Breast epithelium (tissue), 3 donors: ENCODE measurements at regions not wholly inside any gene's neighbourhood (a gene's known extent, or its start where the extent isn't known, plus 50 kb on each side); places are given as distances from the start of the nearest gene placed in this dataset.

Experiments
- POLR2A ChIP-seq: fragments of 450-650 bp; IDR thresholded peaks from one replicate; pipeline ENCODE4 v1.6.1; 2016; ENCODE audit warnings: antibody characterized with exemption, mild to moderate bottlenecking, moderate library complexity
- POLR2AphosphoS5 ChIP-seq, 3 donors: sonication (generic); formaldehyde crosslinking; IDR thresholded peaks; one replicate each; pipeline ENCODE4 v1.6.1; 2017; ENCODE audit warnings: antibody characterized with exemption in 3 of 3
- TF ChIP-seq, protein P1 (sequence below), 3 donors: fragments of 450-650 bp; IDR thresholded peaks; one replicate each; pipeline ENCODE4 v1.5.1; 2016 to 2017; ENCODE audit warnings: antibody characterized with exemption in 3 of 3, mild to moderate bottlenecking in 3 of 3, moderate library complexity in 3 of 3

DNA sequence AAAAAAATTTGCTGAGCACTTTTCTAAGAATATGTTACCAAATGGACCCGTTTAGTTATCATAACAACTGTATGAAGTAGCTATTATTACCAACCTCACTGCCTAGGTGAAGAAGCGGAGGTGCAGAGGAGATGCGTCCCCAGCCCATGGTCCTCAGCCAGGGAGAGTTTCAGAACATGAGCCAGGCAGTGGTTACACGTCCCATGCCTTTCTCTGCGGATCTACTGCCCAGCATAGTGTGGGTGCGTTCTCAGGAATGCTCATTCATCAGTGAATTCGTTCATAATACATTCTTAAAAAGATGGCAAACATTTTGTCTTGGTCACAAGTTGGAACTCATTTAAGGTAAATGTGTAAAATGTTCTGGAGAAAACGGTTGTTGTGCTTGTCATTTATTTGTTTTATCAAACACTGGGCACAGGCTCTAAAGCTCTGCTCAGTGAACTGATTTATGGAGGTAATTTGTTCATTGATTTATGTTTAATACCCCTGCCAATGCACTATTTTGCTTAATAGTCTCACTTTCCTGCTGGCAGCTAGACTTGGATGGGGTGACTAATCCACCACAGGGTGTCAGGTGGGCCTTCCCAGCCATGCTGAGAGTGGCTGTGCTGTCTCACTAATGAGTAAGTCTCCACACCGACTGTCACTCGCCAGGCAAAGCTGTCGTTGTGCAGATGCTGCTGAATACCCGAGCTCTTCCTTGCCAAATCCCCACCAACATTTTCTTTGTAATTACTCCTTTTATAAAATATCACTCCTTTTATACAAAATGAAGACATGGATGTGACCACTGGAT is 248.8 kb downstream of the TENT4A start:
- TF ChIP-seq, protein P1, sequence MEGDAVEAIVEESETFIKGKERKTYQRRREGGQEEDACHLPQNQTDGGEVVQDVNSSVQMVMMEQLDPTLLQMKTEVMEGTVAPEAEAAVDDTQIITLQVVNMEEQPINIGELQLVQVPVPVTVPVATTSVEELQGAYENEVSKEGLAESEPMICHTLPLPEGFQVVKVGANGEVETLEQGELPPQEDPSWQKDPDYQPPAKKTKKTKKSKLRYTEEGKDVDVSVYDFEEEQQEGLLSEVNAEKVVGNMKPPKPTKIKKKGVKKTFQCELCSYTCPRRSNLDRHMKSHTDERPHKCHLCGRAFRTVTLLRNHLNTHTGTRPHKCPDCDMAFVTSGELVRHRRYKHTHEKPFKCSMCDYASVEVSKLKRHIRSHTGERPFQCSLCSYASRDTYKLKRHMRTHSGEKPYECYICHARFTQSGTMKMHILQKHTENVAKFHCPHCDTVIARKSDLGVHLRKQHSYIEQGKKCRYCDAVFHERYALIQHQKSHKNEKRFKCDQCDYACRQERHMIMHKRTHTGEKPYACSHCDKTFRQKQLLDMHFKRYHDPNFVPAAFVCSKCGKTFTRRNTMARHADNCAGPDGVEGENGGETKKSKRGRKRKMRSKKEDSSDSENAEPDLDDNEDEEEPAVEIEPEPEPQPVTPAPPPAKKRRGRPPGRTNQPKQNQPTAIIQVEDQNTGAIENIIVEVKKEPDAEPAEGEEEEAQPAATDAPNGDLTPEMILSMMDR (IDR thresholded peaks at IDR 0.05): no peak
- TF ChIP-seq POLR2A (no peak), POLR2AphosphoS5 (IDR thresholded peaks at IDR 0.05) (no peak)
